PC-9 (cell line): ENCODE measurements at regions not wholly inside any gene's neighbourhood (a gene's known extent, or its start where the extent isn't known, plus 50 kb on each side); places are given as distances from the start of the nearest gene placed in this dataset.
A peak's percentile ranks its signal among the peaks of the same experiment; 100 is the strongest.

Experiments used
- BruUV-seq: library from RNA; stranded (reverse); fragments of 400-500 nt; replicated peaks from 2 replicates; lab custom pipeline; 2021; lab: Mats Ljungman, UMichigan
- CTCF ChIA-PET: fragments of 300-600 bp; sonication (Branson Sonifier 250); formaldehyde crosslinking; loops from one replicate; lab custom pipeline; 2022; ENCODE audit warnings: antibody characterized with exemption; lab: Charles Lee
- POLR2A ChIA-PET: fragments of 300-600 bp; sonication (Branson Sonifier 250); formaldehyde crosslinking; loops from one replicate; lab custom pipeline; 2022; ENCODE audit warnings: antibody characterized with exemption; ENCODE audit not compliant: unreplicated experiment; lab: Charles Lee
- DNase-seq, 2 experiments: peaks; one replicate each; pipeline versions ENCODE4 v3.0.0 to v3.0.0-alpha.2; 2015 to 2022; ENCODE audit warnings: mixed read lengths in 1 of 2
- H2AFZ ChIP-seq: fragments of 200-600 bp; sonication (generic); 2 replicates; pipeline ENCODE4 v1.8.1; 2017; ENCODE audit warnings: antibody characterized with exemption
- H3F3A ChIP-seq: fragments of 200-600 bp; sonication (generic); 2 replicates; pipeline ENCODE4 v1.8.1; 2017; ENCODE audit warnings: antibody characterized with exemption, mild to moderate bottlenecking, low read depth; ENCODE audit not compliant: insufficient read depth
- H3K27ac ChIP-seq: fragments of 200-600 bp; sonication (generic); 2 replicates; pipeline ENCODE4 v1.6.1; 2016; ENCODE audit warnings: mixed run types
- H3K27me3 ChIP-seq: fragments of 200-600 bp; sonication (generic); 2 replicates; pipeline ENCODE4 v1.6.1; 2016; ENCODE audit warnings: low read depth, mixed run types; ENCODE audit not compliant: insufficient read depth
- H3K36me3 ChIP-seq: fragments of 200-600 bp; sonication (generic); 2 replicates; pipeline ENCODE4 v1.6.1; 2016; ENCODE audit warnings: low read depth, mixed run types
- H3K4me1 ChIP-seq: fragments of 200-600 bp; sonication (generic); replicated peaks from 2 replicates; pipeline ENCODE4 v1.6.1; 2016; ENCODE audit warnings: mixed run types; ENCODE audit not compliant: insufficient read depth
- H3K4me2 ChIP-seq: fragments of 200-600 bp; sonication (generic); 2 replicates; pipeline ENCODE4 v1.6.1; 2017; ENCODE audit warnings: mixed run types
- H3K4me3 ChIP-seq: fragments of 200-600 bp; sonication (generic); 2 replicates; pipeline ENCODE4 v1.6.1; 2016; ENCODE audit warnings: mixed run types
- H3K79me2 ChIP-seq: fragments of 200-600 bp; sonication (generic); 2 replicates; pipeline ENCODE4 v1.6.1; 2017; ENCODE audit warnings: low read depth, mixed run types
- H3K9me2 ChIP-seq: fragments of 200-600 bp; sonication (generic); 2 replicates; pipeline ENCODE4 v1.8.1; 2017; ENCODE audit warnings: mild to moderate bottlenecking; ENCODE audit not compliant: insufficient read depth
- H3K9me3 ChIP-seq: fragments of 200-600 bp; sonication (generic); 2 replicates; pipeline ENCODE4 v1.8.1; 2016; ENCODE audit warnings: low read depth; ENCODE audit not compliant: insufficient read depth
- H4K20me1 ChIP-seq: fragments of 200-600 bp; sonication (generic); 2 replicates; pipeline ENCODE4 v1.8.1; 2017; ENCODE audit not compliant: insufficient read depth
- EZH2 ChIP-seq: fragments of 200-600 bp; sonication (generic); IDR thresholded peaks from 2 replicates; pipeline ENCODE4 v1.8.0; 2017; ENCODE audit warnings: antibody characterized with exemption, low read depth
- intact Hi-C: fragments of 100-400 bp; cut with micrococcal nuclease; formaldehyde crosslinking; loops from one replicate; pipeline ENCODE4 v1.10.0; 2022; ENCODE audit not compliant: unreplicated experiment
- TF ChIP-seq, protein P1 (sequence below): fragments of 200-600 bp; sonication (generic); conservative IDR thresholded peaks from 2 replicates; pipeline ENCODE4 v1.6.1; 2017; ENCODE audit warnings: mixed run types, antibody characterized with exemption, mild to moderate bottlenecking, moderate library complexity

- CTCF ChIA-PET = no interaction called here
- Histone ChIP-seq H3K9me2 (no peaks in the 10 kb centered on the region), H3K36me3 (no peaks in the 10 kb centered on the region), H3K9me3 (no peaks in the 10 kb centered on the region), H4K20me1 (no peaks in the 10 kb centered on the region), H3K4me2 (no peak overlapping the region), H3K27me3 (peaks cover 98% of the 10 kb centered on the region), H3K4me3 (no peak overlapping the region), H3K27ac (no peak overlapping the region), H2AFZ (no peak overlapping the region), H3K79me2 (no peaks in the 10 kb centered on the region), H3F3A (no peaks in the 10 kb centered on the region), H3K4me1 (no peaks in the 10 kb centered on the region)
- TF ChIP-seq, protein P1, sequence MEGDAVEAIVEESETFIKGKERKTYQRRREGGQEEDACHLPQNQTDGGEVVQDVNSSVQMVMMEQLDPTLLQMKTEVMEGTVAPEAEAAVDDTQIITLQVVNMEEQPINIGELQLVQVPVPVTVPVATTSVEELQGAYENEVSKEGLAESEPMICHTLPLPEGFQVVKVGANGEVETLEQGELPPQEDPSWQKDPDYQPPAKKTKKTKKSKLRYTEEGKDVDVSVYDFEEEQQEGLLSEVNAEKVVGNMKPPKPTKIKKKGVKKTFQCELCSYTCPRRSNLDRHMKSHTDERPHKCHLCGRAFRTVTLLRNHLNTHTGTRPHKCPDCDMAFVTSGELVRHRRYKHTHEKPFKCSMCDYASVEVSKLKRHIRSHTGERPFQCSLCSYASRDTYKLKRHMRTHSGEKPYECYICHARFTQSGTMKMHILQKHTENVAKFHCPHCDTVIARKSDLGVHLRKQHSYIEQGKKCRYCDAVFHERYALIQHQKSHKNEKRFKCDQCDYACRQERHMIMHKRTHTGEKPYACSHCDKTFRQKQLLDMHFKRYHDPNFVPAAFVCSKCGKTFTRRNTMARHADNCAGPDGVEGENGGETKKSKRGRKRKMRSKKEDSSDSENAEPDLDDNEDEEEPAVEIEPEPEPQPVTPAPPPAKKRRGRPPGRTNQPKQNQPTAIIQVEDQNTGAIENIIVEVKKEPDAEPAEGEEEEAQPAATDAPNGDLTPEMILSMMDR = no peak
- POLR2A ChIA-PET = no interaction called here
- DNase-seq = no peak
- no TSS peak for BruUV-seq
- intact Hi-C loops = no loop called here
Measured at GRCh38 chr22:48505891-48506290, 1321.8 kb downstream of the BRD1 start.

GRCh38 chr22:48504519-48505140 is 1323.0 kb downstream of the BRD1 start:
- Histone ChIP-seq H3K4me3 (no peak overlapping the region), H3K27ac (no peak overlapping the region), H3F3A (no peaks in the 10 kb centered on the region), H3K9me3 (no peaks in the 10 kb centered on the region), H4K20me1 (no peaks in the 10 kb centered on the region), H3K9me2 (no peaks in the 10 kb centered on the region), H3K79me2 (no peaks in the 10 kb centered on the region), H3K27me3 (peaks cover 99% of the 10 kb centered on the region), H3K4me1 (no peaks in the 10 kb centered on the region), H2AFZ (no peak overlapping the region), H3K4me2 (no peak overlapping the region), H3K36me3 (no peaks in the 10 kb centered on the region)
- intact Hi-C loops = no loop called here
- no peak for DNase-seq
- no TSS peak for BruUV-seq
- ChIA-PET POLR2A (no interaction called here), CTCF (no interaction called here)
- TF ChIP-seq, protein P1 = no peak
- no peak for TF ChIP-seq EZH2

DNA sequence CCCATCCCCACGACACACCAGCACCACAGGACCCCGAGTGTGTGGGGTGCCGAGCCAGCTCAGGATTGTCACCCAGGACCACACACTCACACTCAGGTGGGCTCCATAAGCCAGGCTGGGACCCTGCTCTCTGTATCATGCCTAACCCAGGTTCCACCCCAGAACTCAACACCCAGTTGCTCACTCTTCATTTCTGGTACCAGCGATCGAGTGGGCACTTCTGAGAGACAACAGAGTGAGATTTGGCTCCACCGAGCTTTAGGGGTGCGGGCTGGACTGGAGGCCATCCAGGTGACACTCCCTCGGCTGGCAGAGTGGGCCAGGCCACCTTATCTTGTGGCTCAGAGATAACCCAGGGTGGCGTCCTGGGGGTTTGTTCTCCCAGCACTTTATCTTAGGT is 1323.8 kb downstream of the BRD1 start:
- no peaks in the 10 kb centered on the region for H3K36me3 ChIP-seq
- no peak overlapping the region for H3K4me3 ChIP-seq
- no peak overlapping the region for H2AFZ ChIP-seq
- DNase-seq = peak in 1 of 2 experiments; percentile 17
- H3K4me2 ChIP-seq = no peak overlapping the region
- TF ChIP-seq EZH2 = no peak
- TF ChIP-seq, protein P1 = no peak
- ChIA-PET POLR2A (no interaction called here), CTCF (no interaction called here)
- H3K9me3 ChIP-seq = no peaks in the 10 kb centered on the region
- H3K79me2 ChIP-seq = no peaks in the 10 kb centered on the region
- H3K27me3 ChIP-seq = peaks cover 100% of the 10 kb centered on the region
- BruUV-seq = no TSS peak
- H3K9me2 ChIP-seq = no peaks in the 10 kb centered on the region
- no peaks in the 10 kb centered on the region for H3F3A ChIP-seq
- no peak overlapping the region for H3K27ac ChIP-seq
- H3K4me1 ChIP-seq = no peaks in the 10 kb centered on the region
- no peaks in the 10 kb centered on the region for H4K20me1 ChIP-seq
- intact Hi-C loops = no loop called here
